ENCODE measurements at regions not wholly inside any gene's neighbourhood (a gene's known extent, or its start where the extent isn't known, plus 50 kb on each side); places are given as distances from the start of the nearest gene placed in this dataset.

DNA sequence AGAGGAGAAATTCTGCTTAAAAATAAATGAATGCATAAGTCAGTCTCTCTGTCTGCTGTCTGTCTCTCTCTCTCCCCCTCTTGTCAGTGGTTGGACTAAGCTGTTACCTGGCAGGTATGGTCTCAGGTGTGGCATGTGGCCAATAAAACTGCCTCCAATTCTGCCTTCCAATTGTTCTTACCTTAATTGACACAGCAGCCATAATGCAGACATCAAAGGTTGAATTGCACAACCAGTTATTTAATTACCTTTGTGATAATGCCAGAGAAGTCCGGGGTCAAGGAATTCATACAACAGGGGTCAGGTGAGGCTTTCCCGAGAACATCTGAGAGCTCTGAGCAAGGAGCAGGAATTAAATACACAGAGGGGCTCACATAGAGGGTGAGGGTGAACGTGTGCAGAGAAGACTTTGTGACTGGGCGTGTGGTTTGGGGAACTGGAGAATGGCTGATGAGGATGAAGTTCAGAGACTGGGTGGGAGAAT lies 78.8 kb upstream of the CDYL2 start:
- DNase-seq = no peak
- TF ChIP-seq, protein P1, sequence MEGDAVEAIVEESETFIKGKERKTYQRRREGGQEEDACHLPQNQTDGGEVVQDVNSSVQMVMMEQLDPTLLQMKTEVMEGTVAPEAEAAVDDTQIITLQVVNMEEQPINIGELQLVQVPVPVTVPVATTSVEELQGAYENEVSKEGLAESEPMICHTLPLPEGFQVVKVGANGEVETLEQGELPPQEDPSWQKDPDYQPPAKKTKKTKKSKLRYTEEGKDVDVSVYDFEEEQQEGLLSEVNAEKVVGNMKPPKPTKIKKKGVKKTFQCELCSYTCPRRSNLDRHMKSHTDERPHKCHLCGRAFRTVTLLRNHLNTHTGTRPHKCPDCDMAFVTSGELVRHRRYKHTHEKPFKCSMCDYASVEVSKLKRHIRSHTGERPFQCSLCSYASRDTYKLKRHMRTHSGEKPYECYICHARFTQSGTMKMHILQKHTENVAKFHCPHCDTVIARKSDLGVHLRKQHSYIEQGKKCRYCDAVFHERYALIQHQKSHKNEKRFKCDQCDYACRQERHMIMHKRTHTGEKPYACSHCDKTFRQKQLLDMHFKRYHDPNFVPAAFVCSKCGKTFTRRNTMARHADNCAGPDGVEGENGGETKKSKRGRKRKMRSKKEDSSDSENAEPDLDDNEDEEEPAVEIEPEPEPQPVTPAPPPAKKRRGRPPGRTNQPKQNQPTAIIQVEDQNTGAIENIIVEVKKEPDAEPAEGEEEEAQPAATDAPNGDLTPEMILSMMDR (IDR thresholded peaks at IDR 0.05) = no peak
- TF ChIP-seq FOXM1 (IDR thresholded peaks at IDR 0.05; ENCODE audit: low read depth) (no peak), ELF1 (IDR thresholded peaks at IDR 0.05) (no peak), POLR2AphosphoS5 (IDR thresholded peaks at IDR 0.05; ENCODE audit: low read depth, low read length) (no peak), TAF1 (IDR thresholded peaks at IDR 0.05; ENCODE audit: borderline replicate concordance, low read depth, low read length) (no peak), RXRA (IDR thresholded peaks at IDR 0.05; ENCODE audit: borderline replicate concordance, low read depth) (no peak), YY1 (IDR thresholded peaks at IDR 0.05; ENCODE audit: low read depth) (no peak)
- TF ChIP-seq, protein P2, sequence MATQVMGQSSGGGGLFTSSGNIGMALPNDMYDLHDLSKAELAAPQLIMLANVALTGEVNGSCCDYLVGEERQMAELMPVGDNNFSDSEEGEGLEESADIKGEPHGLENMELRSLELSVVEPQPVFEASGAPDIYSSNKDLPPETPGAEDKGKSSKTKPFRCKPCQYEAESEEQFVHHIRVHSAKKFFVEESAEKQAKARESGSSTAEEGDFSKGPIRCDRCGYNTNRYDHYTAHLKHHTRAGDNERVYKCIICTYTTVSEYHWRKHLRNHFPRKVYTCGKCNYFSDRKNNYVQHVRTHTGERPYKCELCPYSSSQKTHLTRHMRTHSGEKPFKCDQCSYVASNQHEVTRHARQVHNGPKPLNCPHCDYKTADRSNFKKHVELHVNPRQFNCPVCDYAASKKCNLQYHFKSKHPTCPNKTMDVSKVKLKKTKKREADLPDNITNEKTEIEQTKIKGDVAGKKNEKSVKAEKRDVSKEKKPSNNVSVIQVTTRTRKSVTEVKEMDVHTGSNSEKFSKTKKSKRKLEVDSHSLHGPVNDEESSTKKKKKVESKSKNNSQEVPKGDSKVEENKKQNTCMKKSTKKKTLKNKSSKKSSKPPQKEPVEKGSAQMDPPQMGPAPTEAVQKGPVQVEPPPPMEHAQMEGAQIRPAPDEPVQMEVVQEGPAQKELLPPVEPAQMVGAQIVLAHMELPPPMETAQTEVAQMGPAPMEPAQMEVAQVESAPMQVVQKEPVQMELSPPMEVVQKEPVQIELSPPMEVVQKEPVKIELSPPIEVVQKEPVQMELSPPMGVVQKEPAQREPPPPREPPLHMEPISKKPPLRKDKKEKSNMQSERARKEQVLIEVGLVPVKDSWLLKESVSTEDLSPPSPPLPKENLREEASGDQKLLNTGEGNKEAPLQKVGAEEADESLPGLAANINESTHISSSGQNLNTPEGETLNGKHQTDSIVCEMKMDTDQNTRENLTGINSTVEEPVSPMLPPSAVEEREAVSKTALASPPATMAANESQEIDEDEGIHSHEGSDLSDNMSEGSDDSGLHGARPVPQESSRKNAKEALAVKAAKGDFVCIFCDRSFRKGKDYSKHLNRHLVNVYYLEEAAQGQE (IDR thresholded peaks at IDR 0.05; ENCODE audit: low read depth, low read length) = no peak
- ChIA-PET POLR2A (no interaction called here), CTCF (no interaction called here)
- 7% methylated on average over 4 of the region's 4 CpGs for WGBS (ENCODE audit: low lambda C conversion rate)
- Histone ChIP-seq H3K27ac (ENCODE audit: low read depth in 2 of 2, low read length in 1 of 2) (no peak overlapping the region), H3K4me1 (ENCODE audit: control insufficient read depth in 1 of 2, insufficient read depth in 2 of 2, low read depth in 1 of 2, low read length in 1 of 2) (no peaks in the 10 kb centered on the region), H3K36me3 (replicated peaks in 1 of 2; ENCODE audit: control insufficient read depth in 1 of 2, insufficient read depth in 2 of 2, low read length in 1 of 2) (no peaks in the 10 kb centered on the region), H3K9me2 (no peaks in the 10 kb centered on the region; the same call in 1 of the 2 replicates), H3K79me2 (ENCODE audit: insufficient read depth) (no peaks in the 10 kb centered on the region), H3F3A (replicated peaks; ENCODE audit: insufficient read depth) (no peaks in the 10 kb centered on the region), H3K4me2 (no peak overlapping the region), H3K4me3 (ENCODE audit: low read depth in 2 of 2, low read length in 1 of 2) (no peak overlapping the region), H4K20me1 (ENCODE audit: insufficient read depth) (no peaks in the 10 kb centered on the region), H2AFZ (ENCODE audit: low read depth) (no peak overlapping the region), H3K9me3 (no peaks in the 10 kb centered on the region), H3K9ac (no peak overlapping the region), H3K27me3 (ENCODE audit: insufficient read depth) (no peaks in the 10 kb centered on the region)

DNA sequence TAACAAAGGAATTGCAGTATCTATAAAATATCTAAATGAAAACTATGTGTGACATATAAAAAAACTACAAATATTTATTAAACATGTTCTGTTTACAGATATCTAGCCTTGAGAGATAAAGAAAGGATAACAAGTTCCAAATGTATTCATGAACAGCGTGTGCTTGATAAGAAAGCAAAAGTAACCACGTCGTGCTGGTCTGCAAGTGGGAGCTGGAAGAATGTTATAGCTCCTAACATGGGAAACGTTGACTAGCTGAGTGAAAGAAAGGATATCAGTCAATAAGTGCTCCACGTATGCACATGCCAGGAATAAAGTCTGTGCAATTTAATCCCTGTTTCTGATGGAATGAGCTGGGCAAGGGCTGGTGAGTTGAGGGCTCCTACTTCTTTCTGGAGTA lies 71.2 kb upstream of the CDYL2 start:
- Histone ChIP-seq H3F3A (replicated peaks; ENCODE audit: insufficient read depth) (no peaks in the 10 kb centered on the region), H3K9me2 (no peaks in the 10 kb centered on the region), H3K9me3 (no peaks in the 10 kb centered on the region), H4K20me1 (ENCODE audit: insufficient read depth) (no peaks in the 10 kb centered on the region), H3K79me2 (ENCODE audit: insufficient read depth) (no peaks in the 10 kb centered on the region), H3K4me2 (0 out of 2 replicates have a peak overlapping the region, but pooled peaks have one; percentile 53), H3K27ac (ENCODE audit: low read depth in 2 of 2, low read length in 1 of 2) (no peak overlapping the region), H3K36me3 (replicated peaks in 1 of 2; ENCODE audit: control insufficient read depth in 1 of 2, insufficient read depth in 2 of 2, low read length in 1 of 2) (no peaks in the 10 kb centered on the region), H3K27me3 (ENCODE audit: insufficient read depth) (no peaks in the 10 kb centered on the region), H3K4me1 (ENCODE audit: control insufficient read depth in 1 of 2, insufficient read depth in 2 of 2, low read depth in 1 of 2, low read length in 1 of 2) (no peaks in the 10 kb centered on the region), H3K9ac (no peak overlapping the region), H2AFZ (ENCODE audit: low read depth) (no peak overlapping the region), H3K4me3 (ENCODE audit: low read depth in 2 of 2, low read length in 1 of 2) (no peak overlapping the region)
- whole genome bisulfite sequencing (ENCODE audit: low lambda C conversion rate) = 9% methylated on average over 5 of the region's 5 CpGs
- TF ChIP-seq ELF1 (IDR thresholded peaks at IDR 0.05) (no peak), POLR2AphosphoS5 (IDR thresholded peaks at IDR 0.05; ENCODE audit: low read depth, low read length) (no peak), EZH2phosphoT487 (IDR thresholded peaks at IDR 0.05; ENCODE audit: borderline replicate concordance, low read depth) (no peak), TAF1 (IDR thresholded peaks at IDR 0.05; ENCODE audit: borderline replicate concordance, low read depth, low read length) (no peak)
- TF ChIP-seq, protein P3, sequence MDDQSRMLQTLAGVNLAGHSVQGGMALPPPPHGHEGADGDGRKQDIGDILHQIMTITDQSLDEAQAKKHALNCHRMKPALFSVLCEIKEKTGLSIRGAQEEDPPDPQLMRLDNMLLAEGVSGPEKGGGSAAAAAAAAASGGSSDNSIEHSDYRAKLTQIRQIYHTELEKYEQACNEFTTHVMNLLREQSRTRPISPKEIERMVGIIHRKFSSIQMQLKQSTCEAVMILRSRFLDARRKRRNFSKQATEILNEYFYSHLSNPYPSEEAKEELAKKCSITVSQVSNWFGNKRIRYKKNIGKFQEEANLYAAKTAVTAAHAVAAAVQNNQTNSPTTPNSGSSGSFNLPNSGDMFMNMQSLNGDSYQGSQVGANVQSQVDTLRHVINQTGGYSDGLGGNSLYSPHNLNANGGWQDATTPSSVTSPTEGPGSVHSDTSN (IDR thresholded peaks at IDR 0.05) = no peak
- TF ChIP-seq, protein P4, sequence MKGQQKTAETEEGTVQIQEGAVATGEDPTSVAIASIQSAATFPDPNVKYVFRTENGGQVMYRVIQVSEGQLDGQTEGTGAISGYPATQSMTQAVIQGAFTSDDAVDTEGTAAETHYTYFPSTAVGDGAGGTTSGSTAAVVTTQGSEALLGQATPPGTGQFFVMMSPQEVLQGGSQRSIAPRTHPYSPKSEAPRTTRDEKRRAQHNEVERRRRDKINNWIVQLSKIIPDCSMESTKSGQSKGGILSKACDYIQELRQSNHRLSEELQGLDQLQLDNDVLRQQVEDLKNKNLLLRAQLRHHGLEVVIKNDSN (IDR thresholded peaks at IDR 0.05; ENCODE audit: borderline replicate concordance, low read depth) = no peak
- ChIA-PET CTCF (no interaction called here), POLR2A (no interaction called here)
- no peak for DNase-seq
